PC-9 (cell line): ENCODE measurements at regions not wholly inside any gene's neighbourhood (a gene's known extent, or its start where the extent isn't known, plus 50 kb on each side); places are given as distances from the start of the nearest gene placed in this dataset.

Source experiments
- CTCF ChIP-seq: fragments of 200-600 bp; sonication (generic); conservative IDR thresholded peaks from 2 replicates; pipeline ENCODE4 v1.6.1; 2017; ENCODE audit warnings: mixed run types, antibody characterized with exemption, mild to moderate bottlenecking, moderate library complexity
- EZH2 ChIP-seq: fragments of 200-600 bp; sonication (generic); IDR thresholded peaks from 2 replicates; pipeline ENCODE4 v1.8.0; 2017; ENCODE audit warnings: antibody characterized with exemption, low read depth

GRCh38 chr21:27329255-27329851 is 362.5 kb upstream of the ADAMTS5 start:
- TF ChIP-seq CTCF: no peak
- no peak for TF ChIP-seq EZH2
